HG02884 (cell line): ENCODE measurements at regions not wholly inside any gene's neighbourhood (a gene's known extent, or its start where the extent isn't known, plus 50 kb on each side); places are given as distances from the start of the nearest gene placed in this dataset.

Source experiments
- ATAC-seq: cut with Tn5 transposase; IDR thresholded peaks from one replicate; pipeline ENCODE4 v1.9.1; 2021; ENCODE audit warnings: mild to moderate bottlenecking, moderate library complexity; ENCODE audit not compliant: unreplicated experiment

GRCh38 chr3:43892526-43892925 lies 201.8 kb downstream of the ABHD5 start:
- peak; percentile 73 for ATAC-seq

GRCh38 chr3:43893727-43894126 lies 203.0 kb downstream of the ABHD5 start:
- ATAC-seq = no peak

GRCh38 chr3:43894176-43895049 lies 203.7 kb downstream of the ABHD5 start:
- ATAC-seq = peak; percentile 44

- no peak for ATAC-seq
Measured at GRCh38 chr3:43895573-43895972, 204.8 kb downstream of the ABHD5 start.

- ATAC-seq = no peak
Measured at GRCh38 chr3:43902415-43902814, 211.7 kb downstream of the ABHD5 start.

GRCh38 chr3:43905157-43905556 lies 214.4 kb downstream of the ABHD5 start:
- ATAC-seq = no peak

GRCh38 chr3:43906849-43907507 lies 216.2 kb downstream of the ABHD5 start:
- peak; percentile 34 for ATAC-seq

GRCh38 chr3:43907508-43907858 lies 216.7 kb downstream of the ABHD5 start:
- peak; percentile 95 for ATAC-seq

- ATAC-seq = no peak
Measured at GRCh38 chr3:43908456-43908855, 217.7 kb downstream of the ABHD5 start.

GRCh38 chr3:43909149-43909548 lies 218.4 kb downstream of the ABHD5 start:
- ATAC-seq = no peak

- ATAC-seq = no peak
Measured at GRCh38 chr3:43910750-43911149, 220.0 kb downstream of the ABHD5 start.

- ATAC-seq = no peak
Measured at GRCh38 chr3:43913036-43913948, 222.6 kb downstream of the ABHD5 start.

GRCh38 chr3:43914269-43914668 lies 223.5 kb downstream of the ABHD5 start:
- ATAC-seq = no peak

- no peak for ATAC-seq
Measured at GRCh38 chr3:43915546-43915945, 224.8 kb downstream of the ABHD5 start.

- no peak for ATAC-seq
Measured at GRCh38 chr3:43917361-43917760, 226.6 kb downstream of the ABHD5 start.

- ATAC-seq = no peak
Measured at GRCh38 chr3:43919029-43919428, 228.3 kb downstream of the ABHD5 start.

- ATAC-seq = no peak
Measured at GRCh38 chr3:43921056-43921648, 230.4 kb downstream of the ABHD5 start.

GRCh38 chr3:43922374-43922773 lies 231.6 kb downstream of the ABHD5 start:
- ATAC-seq = no peak

GRCh38 chr3:43923104-43923882 lies 232.6 kb downstream of the ABHD5 start:
- no peak for ATAC-seq

- no peak for ATAC-seq
Measured at GRCh38 chr3:43926055-43926454, 235.3 kb downstream of the ABHD5 start.
